NCI-H2081 (cell line): ENCODE measurements at regions not wholly inside any gene's neighbourhood (a gene's known extent, or its start where the extent isn't known, plus 50 kb on each side); places are given as distances from the start of the nearest gene placed in this dataset.

ENCODE experiments used
- DNase-seq, 2 experiments: peaks; one replicate each; lab custom pipeline; 2025; lab: John Stamatoyannopoulos, UW

GRCh38 chr6:105649192-105649591 lies 246.3 kb upstream of the PREP start:
- DNase-seq = no peak

- no peak for DNase-seq
Measured at GRCh38 chr6:105648276-105648675, 245.4 kb upstream of the PREP start.

- no peak for DNase-seq
Measured at GRCh38 chr6:105646391-105646867, 243.5 kb upstream of the PREP start.

- DNase-seq = no peak
Measured at GRCh38 chr6:105645958-105646357, 243.1 kb upstream of the PREP start.

GRCh38 chr6:105645156-105645555 lies 242.3 kb upstream of the PREP start:
- no peak for DNase-seq

- DNase-seq = no peak
Measured at GRCh38 chr6:105644691-105645090, 241.8 kb upstream of the PREP start.

- no peak for DNase-seq
Measured at GRCh38 chr6:105644073-105644489, 241.2 kb upstream of the PREP start.

GRCh38 chr6:105642708-105643107 lies 239.8 kb upstream of the PREP start:
- no peak for DNase-seq

GRCh38 chr6:105641504-105641903 lies 238.6 kb upstream of the PREP start:
- DNase-seq = no peak

- no peak for DNase-seq
Measured at GRCh38 chr6:105639124-105639523, 236.2 kb upstream of the PREP start.

- no peak for DNase-seq
Measured at GRCh38 chr6:105633814-105634213, 230.9 kb upstream of the PREP start.

GRCh38 chr6:105628156-105628860 lies 225.4 kb upstream of the PREP start:
- no peak for DNase-seq

- no peak for DNase-seq
Measured at GRCh38 chr6:105626295-105627158, 223.6 kb upstream of the PREP start.

GRCh38 chr6:105624021-105624420 lies 221.1 kb upstream of the PREP start:
- no peak for DNase-seq

GRCh38 chr6:105622226-105622625 lies 219.3 kb upstream of the PREP start:
- DNase-seq = no peak

- no peak for DNase-seq
Measured at GRCh38 chr6:105621564-105622175, 218.8 kb upstream of the PREP start.

- DNase-seq = no peak
Measured at GRCh38 chr6:105620878-105621277, 218.0 kb upstream of the PREP start.

- no peak for DNase-seq
Measured at GRCh38 chr6:105619971-105620741, 217.3 kb upstream of the PREP start.

- DNase-seq = no peak
Measured at GRCh38 chr6:105618247-105618646, 215.4 kb upstream of the PREP start.

- no peak for DNase-seq
Measured at GRCh38 chr6:105616521-105616920, 213.6 kb upstream of the PREP start.

GRCh38 chr6:105611606-105612005 lies 208.7 kb upstream of the PREP start:
- DNase-seq = no peak
